GM12892 (cell line): ENCODE measurements at regions not wholly inside any gene's neighbourhood (a gene's known extent, or its start where the extent isn't known, plus 50 kb on each side); places are given as distances from the start of the nearest gene placed in this dataset.

ENCODE experiments used
- POLR2A ChIP-seq: IDR thresholded peaks from 2 replicates; pipeline ENCODE4 v1.6.1; 2011; ENCODE audit warnings: low read depth, low read length, control low read depth
- POLR2AphosphoS5 ChIP-seq: IDR thresholded peaks from 2 replicates; pipeline ENCODE4 v1.6.1; 2011; ENCODE audit warnings: low read depth, low read length, control low read depth
- TAF1 ChIP-seq: IDR thresholded peaks from 2 replicates; pipeline ENCODE4 v1.6.1; 2011; ENCODE audit warnings: low read depth, mild to moderate bottlenecking, control low read depth, low read length, borderline replicate concordance

- TF ChIP-seq POLR2AphosphoS5 (no peak), POLR2A (no peak), TAF1 (no peak)
These were observed 160.1 kb upstream of the HNRNPA3 start for GRCh38 chr2:177052471-177052870.
